HG03565 (cell line): ENCODE measurements at regions not wholly inside any gene's neighbourhood (a gene's known extent, or its start where the extent isn't known, plus 50 kb on each side); places are given as distances from the start of the nearest gene placed in this dataset.
A peak's percentile ranks its signal among the peaks of the same experiment; 100 is the strongest.
"Not testable (repeated sequence)": the region's sequence is repeated elsewhere in the genome, so short reads cannot be mapped to it uniquely, and the experiment has no call there.

Source experiments
- ATAC-seq: cut with Tn5 transposase; IDR thresholded peaks from one replicate; pipeline ENCODE4 v1.9.1; 2021; ENCODE audit warnings: mild to moderate bottlenecking, moderate library complexity; ENCODE audit not compliant: unreplicated experiment

DNA sequence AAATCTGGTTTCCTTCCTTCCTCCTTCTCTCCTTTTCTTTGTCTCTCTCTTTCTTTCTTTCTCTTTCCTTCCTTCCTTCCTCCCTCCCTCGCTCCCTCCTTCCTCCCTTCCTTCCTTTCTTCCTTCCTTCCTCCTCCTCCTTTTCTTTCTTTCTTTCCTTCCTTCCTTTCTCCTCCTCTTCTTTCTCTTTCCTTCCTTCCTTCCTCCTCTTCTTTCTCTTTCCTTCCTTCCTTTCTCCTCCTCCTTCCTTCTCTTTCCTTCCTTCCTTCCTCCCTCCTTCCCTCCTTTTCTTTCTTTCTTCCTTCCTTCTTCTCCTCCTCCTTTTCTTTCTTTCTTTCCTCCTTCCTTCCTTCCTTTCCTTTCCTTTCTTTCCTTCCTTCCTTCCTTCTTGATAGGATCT, 61.2 kb downstream of the VIP start:
- no peak for ATAC-seq

DNA sequence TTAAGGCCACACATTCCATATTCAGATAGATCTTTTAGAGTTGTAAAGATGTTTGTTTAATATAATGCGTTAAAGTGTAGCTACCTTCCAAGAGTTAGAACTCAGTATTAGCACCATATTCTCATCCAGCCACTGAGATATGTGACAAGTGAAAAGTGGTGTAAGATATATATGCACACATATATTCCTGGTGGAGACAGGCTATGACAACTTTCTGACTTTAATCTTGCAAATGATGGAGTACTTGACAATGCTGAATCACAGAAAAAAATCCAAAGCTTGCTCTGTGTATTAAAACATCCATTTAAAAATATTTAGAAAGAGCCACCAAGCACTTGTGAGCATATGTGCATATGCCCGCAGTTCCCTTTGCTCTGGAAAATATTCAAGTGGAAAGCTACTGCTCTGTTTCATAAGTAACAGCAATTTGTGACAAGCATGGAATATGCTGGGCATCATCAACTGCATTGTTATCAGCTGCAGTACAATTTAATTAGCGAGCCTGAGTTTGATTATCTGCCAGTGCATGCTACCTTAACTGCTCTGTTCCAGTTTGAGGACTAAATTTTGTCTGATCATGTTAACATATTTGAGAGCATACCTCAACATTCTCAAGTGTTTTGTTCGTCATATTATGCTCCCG, 64.8 kb downstream of the VIP start:
- no peak for ATAC-seq

- no peak for ATAC-seq
Measured at GRCh38 chr6:152816055-152816454, 65.5 kb downstream of the VIP start.

DNA sequence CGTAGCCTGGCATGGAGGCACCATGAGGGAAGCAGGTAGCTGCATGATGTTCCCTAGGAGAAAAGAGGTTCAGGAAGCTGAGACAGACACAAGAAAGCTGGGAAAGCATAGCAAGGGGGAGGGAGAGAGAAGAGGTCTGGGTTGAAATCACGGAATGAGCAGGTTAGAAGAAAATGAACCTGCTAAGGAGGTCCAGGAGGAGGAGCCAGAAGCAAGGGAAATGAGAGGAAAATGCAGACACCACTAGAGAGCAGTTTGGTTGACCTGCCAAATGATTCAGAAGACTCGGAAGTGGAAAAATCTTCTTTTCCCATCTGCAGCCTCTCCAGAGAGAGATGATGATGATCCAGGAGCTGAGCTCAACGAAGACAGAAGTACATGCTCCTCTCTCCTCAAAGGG, 70.9 kb downstream of the VIP start:
- ATAC-seq = no peak

DNA sequence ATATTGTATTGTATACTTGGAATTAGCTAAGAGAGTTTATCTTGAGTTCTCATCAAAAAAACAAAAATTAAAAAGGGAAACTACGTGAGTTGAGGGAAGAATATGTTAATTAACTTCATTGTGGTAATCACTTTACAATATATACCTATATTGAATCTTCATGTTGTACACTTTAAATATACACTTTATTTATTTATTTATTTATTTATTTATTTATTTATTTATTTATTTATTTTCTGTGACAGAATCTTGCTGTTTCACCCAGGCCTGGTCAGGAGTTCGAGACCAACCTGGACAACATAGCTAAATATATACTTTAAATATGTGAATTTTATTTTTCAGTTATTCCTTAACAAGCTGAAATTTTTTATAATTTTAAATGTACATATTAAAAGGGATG, 74.1 kb downstream of the VIP start:
- no peak for ATAC-seq

- no peak for ATAC-seq
Measured at GRCh38 chr6:152828431-152828830, 77.8 kb downstream of the VIP start.

DNA sequence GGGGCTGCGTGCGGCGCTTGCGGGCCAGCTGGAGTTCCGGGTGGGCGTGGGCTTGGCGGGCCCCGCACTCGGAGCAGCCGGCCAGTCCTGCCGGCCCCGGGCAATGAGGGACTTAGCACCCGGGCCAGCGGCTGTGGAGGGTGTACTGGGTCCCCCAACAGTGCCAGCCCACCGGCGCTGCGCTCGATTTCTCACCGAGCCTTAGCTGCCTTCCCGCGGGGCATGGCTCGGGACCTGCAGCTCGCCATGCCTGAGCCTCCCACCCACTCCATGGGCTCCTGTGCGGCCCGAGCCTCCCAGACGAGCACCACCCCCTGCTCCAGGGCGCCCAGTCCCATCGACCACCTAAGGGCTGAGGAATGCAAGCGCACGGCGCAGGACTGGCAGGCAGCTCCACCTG, 83.8 kb downstream of the VIP start:
- not testable (repeated sequence) for ATAC-seq

DNA sequence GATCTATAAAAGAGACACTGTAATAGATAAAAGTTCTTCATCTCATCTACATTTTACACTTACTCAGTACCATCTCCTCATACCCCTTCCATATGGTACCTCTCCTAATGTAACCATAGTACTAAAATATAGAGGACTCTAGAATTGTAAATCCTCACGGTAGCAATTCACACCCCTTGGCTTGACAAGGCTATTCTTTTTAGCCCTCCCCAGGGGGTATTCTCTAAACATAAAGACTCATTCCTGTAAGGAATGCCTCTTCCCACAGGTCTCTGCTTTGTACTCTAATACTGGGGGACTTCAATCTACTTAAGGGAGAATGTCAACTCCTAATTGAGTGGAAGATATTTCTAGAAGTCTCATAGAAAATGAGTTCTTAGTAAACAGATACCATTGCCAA, 85.9 kb downstream of the VIP start:
- no peak for ATAC-seq

DNA sequence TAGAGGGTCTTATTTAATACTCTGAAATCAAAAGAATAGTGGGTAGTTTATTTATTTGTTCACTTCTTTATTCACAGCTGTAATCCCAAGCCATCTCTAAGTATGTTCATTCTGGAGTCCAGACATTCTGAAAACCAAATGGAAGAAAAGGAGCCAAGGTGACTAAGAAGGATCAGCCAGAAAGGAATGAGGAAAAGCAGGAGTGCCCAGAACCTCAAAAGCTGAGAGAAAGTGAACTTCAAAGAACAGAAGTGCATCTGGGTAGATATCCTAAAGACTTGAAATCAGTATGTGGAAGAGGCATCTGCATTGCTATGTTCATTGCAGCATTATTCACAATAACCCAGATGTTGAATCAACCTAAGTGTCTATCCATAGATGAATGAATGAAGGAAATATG, 94.8 kb downstream of the VIP start:
- ATAC-seq = no peak

- ATAC-seq = no peak
Measured at GRCh38 chr6:152846825-152847224, 96.2 kb downstream of the VIP start.

DNA sequence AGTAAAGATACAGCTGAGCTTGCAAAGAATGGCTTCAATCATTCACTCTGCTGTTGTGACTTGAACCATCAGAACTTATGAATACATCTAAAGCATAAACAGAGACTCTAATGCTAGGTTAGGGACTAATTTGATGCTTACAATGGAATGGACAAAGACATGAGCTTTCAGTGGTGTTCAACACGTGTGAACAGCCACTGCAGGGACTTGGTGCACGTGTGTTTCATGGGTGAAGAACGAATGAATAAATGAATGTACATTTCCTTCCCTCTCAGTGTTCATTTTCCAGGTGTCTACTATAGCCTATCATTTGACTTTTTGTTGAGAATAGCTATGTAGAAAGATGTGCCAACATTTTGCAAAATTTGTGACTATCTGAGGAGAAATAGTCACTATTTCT, 98.3 kb downstream of the VIP start:
- no peak for ATAC-seq

DNA sequence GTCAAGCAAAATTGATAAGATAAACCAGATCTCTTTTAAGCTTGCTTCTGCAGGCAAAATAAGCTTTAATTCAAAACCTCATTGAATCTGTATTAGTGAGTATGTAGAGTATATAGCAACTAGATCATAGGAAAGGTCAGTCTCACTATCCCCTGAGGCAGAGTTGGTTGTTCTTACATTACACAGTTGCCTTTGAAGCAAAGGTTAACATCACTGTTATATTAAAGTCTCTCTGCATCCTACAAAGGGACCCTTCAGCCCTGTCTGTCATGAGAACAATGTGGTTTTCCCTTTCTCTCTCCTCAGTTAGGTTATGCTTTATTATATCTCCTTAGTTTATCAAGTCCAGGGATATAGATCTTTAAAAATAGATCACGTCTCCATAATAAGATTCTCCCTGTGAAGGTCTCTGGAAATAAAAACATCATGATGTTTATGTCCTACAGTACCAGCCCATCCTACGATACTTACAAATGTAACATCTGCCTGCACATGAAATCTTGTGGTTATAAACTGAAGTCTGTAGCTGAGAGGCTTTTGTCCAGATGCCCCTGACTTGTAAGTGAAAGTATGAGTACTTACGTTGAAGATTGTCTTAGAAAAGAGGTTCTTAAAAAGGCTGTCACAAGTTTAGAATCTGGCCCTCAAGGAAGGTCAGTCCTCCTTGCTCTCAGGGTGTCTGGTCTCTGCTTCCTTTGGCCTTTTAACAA, 103.6 kb downstream of the VIP start:
- no peak for ATAC-seq

GRCh38 chr6:152858141-152858540, 107.5 kb downstream of the VIP start:
- ATAC-seq = no peak

DNA sequence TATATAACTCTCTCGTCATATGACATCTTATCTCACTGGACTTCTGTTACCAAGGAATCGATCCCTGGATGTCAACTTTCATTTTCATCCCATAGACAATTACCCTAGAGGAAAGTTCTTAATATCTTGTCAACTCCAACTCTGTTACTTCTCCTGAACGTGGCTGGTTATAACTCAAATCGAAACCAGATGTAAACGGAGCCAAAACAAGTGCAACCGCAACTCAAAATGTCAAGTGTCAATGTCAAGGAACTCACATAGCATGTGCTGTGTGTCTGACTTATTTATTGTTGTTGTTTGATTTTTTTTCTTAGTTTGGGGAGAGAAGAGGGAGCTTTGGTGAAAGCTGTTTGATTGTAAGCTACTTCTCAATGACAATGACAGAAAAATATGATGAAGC, 108.6 kb downstream of the VIP start:
- ATAC-seq = peak; percentile 46

GRCh38 chr6:152863618-152864326, 113.2 kb downstream of the VIP start:
- peak; percentile 83 for ATAC-seq

DNA sequence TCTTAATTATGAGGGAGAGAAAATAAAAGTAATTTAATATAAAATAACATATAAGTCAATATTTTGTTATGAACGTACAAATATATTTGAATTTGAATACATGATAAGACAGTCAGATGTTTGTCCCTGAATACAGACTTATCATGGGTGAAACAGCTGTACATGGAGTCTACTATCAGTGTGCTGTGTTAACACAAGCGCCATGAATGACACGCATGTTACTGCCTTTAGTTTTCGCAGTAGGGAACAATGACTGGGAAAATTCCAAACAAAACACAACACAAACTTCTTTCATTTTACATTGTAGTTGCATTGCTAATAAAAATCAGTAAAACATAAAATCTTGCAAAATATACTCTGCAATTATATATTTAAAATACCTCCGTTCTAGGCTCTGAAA, 108.6 kb downstream of the FBXO5 start:
- ATAC-seq = no peak

DNA sequence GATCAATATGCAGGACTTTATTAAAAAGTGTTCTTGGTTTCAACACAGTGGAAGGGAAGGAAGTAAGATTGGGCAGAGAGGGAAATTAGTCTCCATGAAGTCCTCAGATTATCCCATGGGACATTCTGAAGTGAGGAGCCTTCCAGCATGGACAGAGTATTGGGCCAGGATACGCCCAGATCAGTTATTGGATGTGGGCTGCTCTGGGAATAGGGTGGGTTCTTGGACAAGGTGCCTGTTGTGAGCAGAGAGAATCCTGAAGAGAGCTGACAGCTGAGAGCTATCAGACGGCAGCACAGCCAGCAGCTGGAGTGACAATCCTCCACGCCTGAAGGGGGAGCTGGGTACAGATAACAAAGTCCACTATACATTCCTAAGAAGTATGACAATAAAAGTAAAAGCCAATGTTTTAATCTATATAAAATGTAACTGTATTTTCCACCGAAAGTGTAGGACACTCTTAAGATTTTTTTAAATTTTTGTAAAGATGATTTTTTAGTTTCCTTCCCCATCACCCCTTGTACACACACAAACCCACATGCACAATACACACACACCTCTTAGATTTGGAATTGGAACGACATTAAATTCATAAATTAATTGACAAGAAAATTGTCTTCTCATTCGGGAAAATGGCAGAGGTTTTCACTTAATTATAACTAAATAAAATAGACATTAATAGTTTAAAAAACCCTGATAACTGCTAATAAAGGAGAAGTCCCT, 107.8 kb downstream of the FBXO5 start:
- ATAC-seq = no peak

GRCh38 chr6:152879681-152880080, 103.2 kb downstream of the FBXO5 start:
- ATAC-seq = no peak

GRCh38 chr6:152893187-152893586, 89.7 kb downstream of the FBXO5 start:
- no peak for ATAC-seq

GRCh38 chr6:152896923-152897322, 85.9 kb downstream of the FBXO5 start:
- no peak for ATAC-seq

GRCh38 chr6:152897807-152898399, 84.9 kb downstream of the FBXO5 start:
- ATAC-seq = peak; percentile 99
